AG10803 (cell line): ENCODE measurements at regions not wholly inside any gene's neighbourhood (a gene's known extent, or its start where the extent isn't known, plus 50 kb on each side); places are given as distances from the start of the nearest gene placed in this dataset.
"Not testable (repeated sequence)": the region's sequence is repeated elsewhere in the genome, so short reads cannot be mapped to it uniquely, and the experiment has no call there.

Experiments used
- DNase-seq: peaks from one replicate; pipeline ENCODE4 v3.0.0; 2010; ENCODE audit warnings: low read depth
- H3K4me3 ChIP-seq: 2 replicates; pipeline ENCODE4 v1.5.1; 2011; ENCODE audit warnings: mild to moderate bottlenecking, low read length, control low read depth
- TF ChIP-seq, protein P1 (sequence below): conservative IDR thresholded peaks from 2 replicates; pipeline ENCODE4 v1.5.1; 2011; ENCODE audit warnings: mild to moderate bottlenecking, low read length, control low read depth, inconsistent platforms

DNA sequence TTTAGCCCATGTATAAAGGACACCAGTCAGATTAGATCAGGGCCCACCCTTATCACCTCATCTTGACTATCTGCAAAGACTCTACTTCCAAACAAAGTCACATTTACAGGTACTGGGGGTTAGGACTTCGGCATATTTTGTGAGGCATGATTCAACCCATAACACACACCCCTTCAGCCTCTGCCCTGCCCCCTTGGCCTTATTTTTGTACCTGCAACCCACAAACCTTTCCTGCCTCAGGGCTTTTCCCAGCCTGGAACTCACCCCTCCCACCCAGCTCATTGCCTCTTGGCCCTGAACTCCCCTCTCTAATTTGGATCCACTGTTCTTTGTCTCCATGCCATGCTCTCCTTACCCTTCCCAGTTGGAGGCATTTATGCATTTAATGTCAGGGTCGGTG, 1116.9 kb downstream of the TBC1D22A start:
- no peak overlapping the region for H3K4me3 ChIP-seq
- TF ChIP-seq, protein P1, sequence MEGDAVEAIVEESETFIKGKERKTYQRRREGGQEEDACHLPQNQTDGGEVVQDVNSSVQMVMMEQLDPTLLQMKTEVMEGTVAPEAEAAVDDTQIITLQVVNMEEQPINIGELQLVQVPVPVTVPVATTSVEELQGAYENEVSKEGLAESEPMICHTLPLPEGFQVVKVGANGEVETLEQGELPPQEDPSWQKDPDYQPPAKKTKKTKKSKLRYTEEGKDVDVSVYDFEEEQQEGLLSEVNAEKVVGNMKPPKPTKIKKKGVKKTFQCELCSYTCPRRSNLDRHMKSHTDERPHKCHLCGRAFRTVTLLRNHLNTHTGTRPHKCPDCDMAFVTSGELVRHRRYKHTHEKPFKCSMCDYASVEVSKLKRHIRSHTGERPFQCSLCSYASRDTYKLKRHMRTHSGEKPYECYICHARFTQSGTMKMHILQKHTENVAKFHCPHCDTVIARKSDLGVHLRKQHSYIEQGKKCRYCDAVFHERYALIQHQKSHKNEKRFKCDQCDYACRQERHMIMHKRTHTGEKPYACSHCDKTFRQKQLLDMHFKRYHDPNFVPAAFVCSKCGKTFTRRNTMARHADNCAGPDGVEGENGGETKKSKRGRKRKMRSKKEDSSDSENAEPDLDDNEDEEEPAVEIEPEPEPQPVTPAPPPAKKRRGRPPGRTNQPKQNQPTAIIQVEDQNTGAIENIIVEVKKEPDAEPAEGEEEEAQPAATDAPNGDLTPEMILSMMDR: no peak
- no peak for DNase-seq

DNA sequence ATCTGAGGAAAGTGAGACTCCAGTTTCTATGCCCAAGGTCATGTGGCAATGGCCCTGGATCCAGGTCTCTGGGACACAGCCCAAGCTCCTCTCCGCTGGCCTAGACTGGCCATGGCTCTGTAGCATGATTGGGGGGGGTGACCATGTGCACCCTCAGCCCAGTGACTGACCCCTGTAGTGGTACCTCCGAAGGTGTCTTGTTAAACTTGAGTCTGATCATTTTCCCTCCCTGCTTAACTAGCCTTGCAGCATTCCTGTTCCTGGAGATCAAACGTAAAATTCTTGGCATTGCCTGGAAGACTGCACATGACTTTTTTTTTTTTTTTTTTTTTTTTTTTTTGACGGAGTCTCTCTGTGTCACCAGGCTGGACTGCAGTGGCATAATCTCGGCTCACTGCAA, 1116.0 kb downstream of the TBC1D22A start:
- DNase-seq: no peak
- TF ChIP-seq, protein P1: no peak
- H3K4me3 ChIP-seq: no peak overlapping the region

DNA sequence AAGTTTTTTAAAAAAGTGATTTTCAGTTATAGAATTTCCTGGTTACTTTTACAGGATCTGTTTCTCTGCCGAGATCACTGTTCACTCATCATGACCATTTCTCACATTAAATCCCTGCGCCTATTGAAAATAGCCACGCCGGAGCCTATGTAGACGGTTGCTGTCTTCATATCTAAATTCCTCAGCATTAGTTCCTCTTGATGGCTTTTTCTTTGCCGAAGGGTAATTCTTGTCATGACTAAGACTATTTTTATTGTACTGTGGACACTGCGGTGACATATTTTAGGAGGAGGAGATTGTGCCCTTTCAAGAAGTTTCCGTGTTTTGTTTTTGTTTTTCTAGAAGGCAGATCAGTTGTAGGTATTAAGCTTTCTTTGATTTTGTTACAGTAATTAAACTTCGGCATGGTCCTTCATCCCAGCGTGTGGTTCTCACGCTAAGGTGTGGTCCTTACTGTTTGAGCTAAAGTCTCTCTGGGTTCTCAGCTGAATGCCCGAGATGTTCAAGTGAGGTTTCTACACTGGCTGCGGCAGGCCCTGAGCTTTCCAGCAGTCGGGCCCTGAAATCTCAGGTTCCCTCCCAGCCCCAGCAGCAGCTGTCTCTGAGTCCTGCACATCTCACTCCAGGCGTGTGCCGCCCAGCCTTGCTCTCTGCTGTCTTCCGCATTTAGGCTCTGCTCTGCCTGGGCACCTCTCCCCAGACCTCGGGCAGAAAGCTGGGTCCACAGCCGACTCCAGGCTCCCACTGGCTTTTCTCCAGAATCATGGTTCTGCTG, 1110.5 kb downstream of the TBC1D22A start:
- no peak overlapping the region for H3K4me3 ChIP-seq
- TF ChIP-seq, protein P1: no peak
- DNase-seq: no peak

DNA sequence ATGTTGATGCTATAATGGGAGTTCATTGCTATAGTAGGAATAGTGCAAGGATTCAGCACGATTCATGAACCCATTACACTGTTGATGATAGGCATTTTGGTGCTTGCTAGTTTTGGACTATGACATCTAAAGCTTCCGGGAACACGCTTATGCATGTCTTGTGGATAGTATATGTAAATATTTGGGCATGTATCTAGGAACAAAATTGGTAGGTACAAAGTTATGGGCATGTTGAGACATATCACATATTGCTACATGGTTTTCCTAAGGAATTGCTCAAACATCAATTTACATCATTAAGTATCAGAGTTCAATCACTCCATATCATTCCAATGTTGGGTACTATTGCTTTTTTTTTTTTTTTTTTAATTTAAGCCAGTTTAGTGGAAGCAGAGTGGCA, 1103.2 kb downstream of the TBC1D22A start:
- H3K4me3 ChIP-seq: no peak overlapping the region
- TF ChIP-seq, protein P1: no peak
- no peak for DNase-seq

DNA sequence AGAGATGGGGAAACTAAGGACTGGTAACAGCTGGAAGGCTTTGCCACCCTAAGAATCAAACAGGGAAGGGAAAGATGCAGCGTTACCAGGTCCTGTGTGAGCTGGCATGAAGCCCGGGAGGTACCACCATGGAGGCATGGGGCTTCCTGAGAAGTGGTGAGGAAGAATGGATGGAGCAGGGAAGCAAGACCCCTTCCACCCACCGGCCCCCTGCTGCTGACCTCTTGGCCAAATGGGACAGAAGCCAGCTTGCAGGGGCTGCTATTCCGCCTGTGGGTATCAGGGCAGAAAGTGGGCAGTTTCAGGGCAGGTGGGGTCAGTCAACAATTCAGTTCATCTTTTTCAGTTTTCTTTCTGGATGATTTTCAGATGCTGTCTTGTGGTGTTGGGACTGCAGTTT, 1099.9 kb downstream of the TBC1D22A start:
- TF ChIP-seq, protein P1: no peak
- no peak overlapping the region for H3K4me3 ChIP-seq
- no peak for DNase-seq

DNA sequence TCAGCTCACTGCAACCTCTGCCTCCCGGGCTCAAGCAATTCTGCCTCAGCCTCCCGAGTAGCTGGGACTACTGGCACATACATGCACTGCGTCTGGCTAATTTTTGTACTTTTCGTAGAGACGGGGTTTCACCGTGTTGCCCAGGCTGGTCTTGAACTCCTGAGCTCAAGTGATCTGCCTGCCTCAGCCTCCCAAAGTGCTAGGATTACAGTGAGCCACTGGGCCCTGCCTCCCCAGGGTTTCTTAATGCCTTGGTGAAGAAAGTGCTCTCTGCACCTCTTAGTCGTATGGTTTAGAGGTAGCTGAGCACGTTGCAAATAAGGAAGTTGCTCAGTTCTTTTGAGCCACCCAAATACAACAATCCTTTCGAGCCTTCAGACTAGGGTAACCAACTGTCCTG, 1098.5 kb downstream of the TBC1D22A start:
- H3K4me3 ChIP-seq, DNase-seq: not testable (repeated sequence)

DNA sequence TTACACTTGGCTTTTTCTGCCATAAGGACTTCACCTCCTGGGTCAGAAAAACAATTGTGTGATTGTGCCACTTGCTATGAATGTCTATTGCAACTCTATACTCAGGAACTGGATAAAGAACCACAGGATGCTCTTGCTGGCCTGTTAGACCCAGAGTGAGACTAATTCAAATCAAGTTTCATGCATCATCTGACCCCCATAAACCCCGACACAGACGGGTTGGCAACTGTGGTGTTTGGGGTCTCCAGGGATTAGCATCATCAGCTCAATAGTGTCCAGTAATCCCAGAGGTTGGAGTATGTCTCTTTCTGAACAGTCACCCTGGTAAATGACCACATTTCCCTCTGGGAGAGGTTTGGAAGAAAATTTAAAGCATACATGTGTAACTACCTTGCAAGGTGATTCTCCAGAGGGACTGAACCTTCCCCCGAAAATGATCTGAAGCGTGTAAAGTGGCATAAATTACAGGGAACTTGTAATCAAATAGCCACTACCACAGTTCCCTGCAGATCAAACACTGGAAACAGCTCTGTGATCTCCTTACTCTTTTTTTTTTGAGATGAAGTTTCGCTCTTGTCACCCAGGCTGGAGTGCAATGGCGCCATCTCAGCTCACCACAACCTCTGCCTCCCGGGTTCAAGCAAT, 1097.6 kb downstream of the TBC1D22A start:
- H3K4me3 ChIP-seq: no peak overlapping the region
- DNase-seq: no peak
- TF ChIP-seq, protein P1: no peak
